IPS-18c (cell line): ENCODE measurements at regions not wholly inside any gene's neighbourhood (a gene's known extent, or its start where the extent isn't known, plus 50 kb on each side); places are given as distances from the start of the nearest gene placed in this dataset.

Experiments
- H3K4me3 ChIP-seq: 2 replicates; pipeline ENCODE4 v1.7.0; 2013; ENCODE audit warnings: low read depth, mild to moderate bottlenecking, low read length, moderate library complexity; ENCODE audit not compliant: insufficient read depth
- H3K9me3 ChIP-seq: one replicate; pipeline ENCODE4 v1.6.1; 2013; ENCODE audit warnings: mild to moderate bottlenecking, low read length, moderate library complexity; ENCODE audit not compliant: control insufficient read depth, insufficient read depth

DNA sequence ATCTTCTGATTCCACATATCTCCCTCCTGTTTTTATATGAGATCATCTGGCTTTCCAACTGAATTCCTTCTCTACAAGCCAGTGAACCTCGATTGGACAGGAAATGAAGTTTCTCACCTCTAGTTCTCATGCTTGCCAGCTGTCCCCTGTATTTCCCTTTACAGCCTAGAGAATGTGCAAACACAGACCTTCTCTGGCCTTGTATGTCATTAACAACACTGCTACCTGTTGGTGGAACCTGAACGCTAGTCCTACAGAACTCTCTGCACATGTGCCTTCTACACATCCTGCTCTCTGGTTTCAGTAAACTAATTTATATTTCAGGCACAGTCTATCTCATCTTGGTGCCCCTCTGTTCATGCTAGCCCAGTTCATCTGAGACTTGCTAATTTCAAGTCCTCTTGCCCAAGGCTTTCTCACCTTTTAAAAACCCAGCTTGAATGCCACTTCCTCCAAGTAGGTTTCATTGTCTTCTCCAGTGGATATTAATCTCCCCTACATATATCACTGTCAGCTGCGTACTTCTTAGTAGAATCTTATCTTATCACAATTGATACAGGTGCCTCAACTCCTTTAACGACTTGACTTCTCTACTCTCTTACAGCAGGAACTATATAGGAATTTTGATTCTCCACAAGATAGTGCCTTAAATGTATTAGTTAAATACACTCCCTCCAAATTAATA lies 549.9 kb downstream of the PLPP3 start:
- no peak overlapping the region for H3K4me3 ChIP-seq
- H3K9me3 ChIP-seq = no peaks in the 10 kb centered on the region

DNA sequence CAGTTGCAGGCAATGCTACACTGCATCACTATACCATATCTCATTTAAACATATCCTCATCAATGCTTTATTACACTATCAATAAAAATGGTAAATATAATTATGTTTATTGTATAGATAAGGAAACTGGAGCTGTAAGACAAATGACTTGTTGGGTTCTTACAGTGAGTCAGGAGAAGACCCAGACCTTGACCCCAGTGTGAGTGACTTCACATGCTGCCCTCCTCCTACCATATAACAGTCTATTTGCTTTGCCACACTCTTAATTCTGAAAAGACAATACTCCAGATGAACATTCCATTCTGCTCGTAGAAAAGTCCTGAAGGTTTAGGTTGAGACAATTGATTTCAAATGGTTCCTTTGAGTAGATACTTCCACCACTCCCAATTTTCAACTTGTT lies 550.5 kb downstream of the PLPP3 start:
- H3K9me3 ChIP-seq = no peaks in the 10 kb centered on the region
- H3K4me3 ChIP-seq = no peak overlapping the region

DNA sequence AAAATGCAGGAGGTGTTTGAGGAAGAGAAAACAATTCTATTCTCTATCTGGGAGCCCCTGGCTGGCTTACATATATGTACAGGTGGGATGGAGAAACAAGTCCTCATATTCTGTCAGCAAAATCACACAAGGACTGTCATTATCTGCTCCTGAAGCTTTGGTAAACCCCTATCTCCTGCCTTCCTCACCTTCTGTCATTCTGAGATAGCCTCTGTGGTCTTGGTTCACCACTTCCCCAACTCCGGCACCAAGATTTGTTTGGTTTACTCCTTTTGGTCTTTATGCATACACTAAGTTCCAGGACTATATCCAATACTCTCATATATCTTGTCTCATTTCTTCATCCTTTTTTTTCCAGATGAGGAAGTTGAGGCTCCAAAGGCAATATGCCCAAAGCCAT lies 551.1 kb downstream of the PLPP3 start:
- Histone ChIP-seq H3K9me3 (no peaks in the 10 kb centered on the region), H3K4me3 (no peak overlapping the region)

DNA sequence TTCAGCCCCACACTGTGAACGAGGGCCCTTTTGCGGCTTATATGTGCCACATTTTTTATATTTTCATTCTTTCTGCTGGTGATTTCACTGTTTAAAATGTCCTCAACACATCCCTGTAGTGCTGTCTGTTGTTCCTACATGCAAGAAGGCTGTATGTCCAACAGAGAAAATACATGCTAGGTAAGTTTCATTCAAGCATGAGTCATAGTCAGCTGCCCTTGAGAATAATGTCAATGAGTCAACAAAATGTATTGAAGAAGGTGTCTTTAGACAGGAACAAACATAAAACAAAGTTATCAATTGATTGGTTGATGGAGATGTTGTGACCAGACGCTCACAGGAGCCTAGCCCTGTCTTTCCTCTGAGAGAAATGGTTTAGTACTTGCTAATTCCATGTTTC lies 553.4 kb downstream of the PLPP3 start:
- Histone ChIP-seq H3K4me3 (no peak overlapping the region), H3K9me3 (no peaks in the 10 kb centered on the region)

DNA sequence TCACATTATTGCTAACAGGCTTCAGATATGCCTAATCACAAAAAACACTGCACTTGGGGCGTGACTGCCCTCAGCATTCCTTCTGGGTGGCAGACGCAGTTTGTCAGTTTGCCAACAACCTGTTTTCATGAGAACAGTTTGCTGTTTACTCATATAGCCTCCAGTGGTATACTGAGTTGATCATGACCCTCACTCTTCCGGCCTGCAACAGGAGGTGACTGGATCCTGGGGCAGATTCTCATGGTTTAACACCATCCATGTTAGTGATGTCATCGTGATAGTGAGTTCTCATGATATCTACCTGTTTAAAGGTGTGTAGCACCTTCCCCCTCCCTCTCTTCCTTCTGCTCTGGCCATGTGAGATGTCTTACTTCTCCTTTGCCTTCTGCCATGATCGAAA lies 555.2 kb downstream of the PLPP3 start:
- Histone ChIP-seq H3K4me3 (no peak overlapping the region), H3K9me3 (no peaks in the 10 kb centered on the region)

DNA sequence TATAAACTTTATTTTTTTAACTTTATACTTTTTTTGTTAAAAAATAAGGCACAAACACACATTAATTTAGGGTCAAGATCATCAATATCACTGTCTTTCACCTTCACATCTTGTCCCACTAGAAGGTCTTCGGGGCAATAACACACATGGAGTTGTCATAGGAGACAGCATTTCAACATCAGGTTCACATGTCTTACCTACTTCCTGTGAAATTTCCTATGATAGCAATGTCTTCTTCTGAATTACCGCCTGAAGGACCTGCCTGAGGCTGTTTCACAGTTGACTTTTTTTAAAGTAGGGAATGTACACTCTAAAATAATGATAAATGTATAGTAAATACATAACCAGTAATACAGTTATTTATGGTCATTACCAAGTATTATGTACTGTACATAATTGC lies 559.4 kb downstream of the PLPP3 start:
- no peaks in the 10 kb centered on the region for H3K9me3 ChIP-seq
- no peak overlapping the region for H3K4me3 ChIP-seq

DNA sequence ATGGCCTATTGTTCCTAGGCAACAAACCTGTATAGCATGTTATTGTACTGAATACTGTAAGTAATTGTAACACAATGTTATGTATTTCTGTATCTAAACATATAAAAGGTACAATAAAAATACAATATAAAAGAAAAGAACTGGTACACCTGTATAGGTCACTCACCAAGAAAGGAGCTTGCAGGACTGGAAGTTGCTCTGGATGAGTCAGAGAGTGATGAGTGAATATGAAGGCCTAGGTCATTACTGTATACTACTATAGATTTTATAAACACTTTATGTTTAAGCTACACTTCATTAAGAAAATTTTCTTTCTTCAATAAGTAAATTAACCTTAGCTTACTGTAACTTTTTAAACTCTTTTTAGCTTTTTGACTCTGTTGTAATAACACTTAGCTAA lies 559.9 kb downstream of the PLPP3 start:
- H3K9me3 ChIP-seq = no peaks in the 10 kb centered on the region

DNA sequence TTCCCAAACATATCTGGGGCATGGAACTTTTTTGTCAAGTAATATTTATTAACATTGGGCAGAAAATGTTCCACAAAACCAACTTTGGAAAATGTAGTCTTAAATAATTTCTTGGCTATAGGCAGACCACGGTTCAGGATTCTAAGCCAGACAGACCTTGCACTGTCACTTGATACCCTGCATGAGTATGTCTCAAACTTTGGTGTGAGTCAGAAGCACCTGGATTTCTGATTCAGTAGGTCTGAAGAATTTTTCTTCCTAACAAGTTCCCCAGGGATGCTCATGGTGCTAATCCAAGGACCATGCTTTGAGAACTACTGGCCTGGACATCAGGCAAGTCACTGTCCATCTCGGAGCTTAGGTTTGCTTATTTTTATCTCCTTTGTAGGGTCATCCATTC lies 562.0 kb downstream of the PLPP3 start:
- Histone ChIP-seq H3K4me3 (no peak overlapping the region), H3K9me3 (no peaks in the 10 kb centered on the region)

More for the DNA sequence above, 559.9 kb downstream of the PLPP3 start:
- H3K4me3 ChIP-seq = no peak overlapping the region

DNA sequence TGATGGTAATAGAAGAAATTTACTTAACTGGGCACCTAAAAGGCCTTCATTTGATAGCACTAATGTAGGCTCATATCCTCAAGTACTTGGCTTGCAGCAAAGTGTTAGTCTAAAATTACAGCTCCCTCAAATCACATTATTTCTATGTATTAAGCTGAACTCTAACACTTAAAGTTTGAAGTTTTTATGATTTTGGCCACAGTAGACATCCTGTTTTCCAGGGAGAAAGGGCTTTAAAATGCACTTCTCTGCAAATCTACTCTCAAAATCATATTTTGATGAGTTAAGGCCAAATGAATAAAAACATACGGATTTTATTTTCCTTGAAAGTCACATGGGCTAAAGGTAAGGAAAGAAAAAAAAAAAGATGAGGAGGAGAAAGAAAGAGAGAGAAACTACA lies 575.5 kb downstream of the PLPP3 start:
- H3K9me3 ChIP-seq = no peaks in the 10 kb centered on the region
- H3K4me3 ChIP-seq = no peak overlapping the region

DNA sequence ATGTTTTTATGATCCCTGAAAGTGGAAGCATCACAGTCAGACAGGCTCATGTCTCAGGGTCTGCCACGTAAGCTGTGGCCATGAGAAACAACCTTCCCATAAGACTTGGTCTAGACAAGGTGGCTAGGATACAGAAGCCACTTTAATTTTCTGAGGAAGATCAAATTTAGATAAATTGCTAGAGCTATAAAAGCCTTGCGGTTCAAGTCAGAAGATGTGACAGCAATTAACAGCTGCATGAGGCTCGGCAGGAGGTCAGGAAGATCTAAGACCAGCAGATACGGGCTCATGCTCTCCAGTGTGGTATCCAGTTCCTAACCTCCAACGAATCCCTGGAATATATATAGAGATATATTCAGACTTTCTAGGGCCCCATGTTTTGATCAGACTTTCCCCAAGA lies 577.1 kb downstream of the PLPP3 start:
- H3K4me3 ChIP-seq = no peak overlapping the region
- no peaks in the 10 kb centered on the region for H3K9me3 ChIP-seq

DNA sequence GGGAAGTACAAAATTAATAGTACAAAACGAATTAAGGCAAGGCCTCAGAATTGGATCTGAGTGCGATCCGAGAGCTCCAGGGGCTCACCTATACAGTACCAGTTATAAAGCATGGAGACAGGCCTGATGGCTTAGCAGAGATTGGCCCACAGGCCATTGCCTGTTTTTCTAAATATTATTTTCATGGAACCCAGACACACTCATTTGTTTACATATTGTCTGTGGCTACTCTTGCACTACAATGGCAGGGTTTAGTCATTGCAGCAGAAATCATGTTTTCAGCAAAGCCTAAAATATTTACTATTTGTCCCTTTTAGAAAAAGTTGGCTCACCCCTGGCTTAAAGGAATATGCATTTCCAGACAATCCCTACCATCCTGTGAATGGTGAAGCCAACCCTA lies 578.9 kb downstream of the PLPP3 start:
- no peak overlapping the region for H3K4me3 ChIP-seq

DNA sequence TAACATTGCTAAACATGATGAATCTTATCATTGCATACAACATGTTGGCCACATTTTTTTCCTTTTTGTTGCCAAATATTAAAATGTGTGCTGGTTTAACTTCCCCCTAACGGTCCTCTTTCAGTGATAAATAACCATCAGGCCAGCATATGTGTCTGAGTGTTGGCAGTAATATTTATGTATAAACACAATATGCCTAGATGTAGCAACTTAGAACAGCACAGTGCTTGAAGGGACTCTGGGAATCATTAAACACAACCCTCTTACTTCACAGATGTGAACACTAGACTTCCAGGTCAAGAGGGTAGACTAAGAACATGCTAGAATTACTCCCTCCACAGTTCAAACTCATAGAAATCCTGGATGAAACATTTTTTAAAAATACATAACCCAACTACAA lies 581.8 kb downstream of the PLPP3 start:
- Histone ChIP-seq H3K4me3 (no peak overlapping the region), H3K9me3 (no peaks in the 10 kb centered on the region)

More for the DNA sequence above, 578.9 kb downstream of the PLPP3 start:
- H3K9me3 ChIP-seq = no peaks in the 10 kb centered on the region

DNA sequence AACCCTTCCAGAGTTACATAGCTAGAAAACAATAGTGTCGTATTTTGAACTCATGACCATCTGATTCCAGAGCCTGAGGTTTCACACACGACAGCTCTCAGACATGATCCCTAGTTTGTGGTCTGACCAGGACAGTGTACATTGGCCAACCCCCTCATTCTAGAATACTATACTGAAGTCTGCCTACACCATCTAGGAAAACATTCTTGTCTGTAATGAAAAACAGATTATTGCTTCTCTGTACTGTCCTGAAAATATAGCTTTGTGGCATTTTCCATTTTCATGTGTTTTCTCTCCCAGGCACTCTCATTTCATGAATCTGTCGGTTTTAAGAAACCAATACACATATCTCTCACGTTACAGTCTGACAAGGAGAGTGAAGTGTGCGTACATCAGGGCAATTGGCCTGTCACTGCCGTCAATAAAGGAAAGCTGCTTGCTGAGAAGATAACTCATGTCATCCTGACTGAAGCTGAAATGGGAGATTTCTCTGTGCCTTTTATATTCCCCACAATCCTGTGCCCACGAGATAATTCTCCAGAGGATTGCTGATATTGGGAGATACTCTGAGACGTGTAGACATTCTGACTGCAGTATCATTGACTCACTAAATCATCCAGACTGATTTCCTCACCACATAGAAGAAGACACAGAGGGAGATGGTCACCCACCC lies 585.6 kb downstream of the PLPP3 start:
- Histone ChIP-seq H3K4me3 (no peak overlapping the region), H3K9me3 (no peaks in the 10 kb centered on the region)

DNA sequence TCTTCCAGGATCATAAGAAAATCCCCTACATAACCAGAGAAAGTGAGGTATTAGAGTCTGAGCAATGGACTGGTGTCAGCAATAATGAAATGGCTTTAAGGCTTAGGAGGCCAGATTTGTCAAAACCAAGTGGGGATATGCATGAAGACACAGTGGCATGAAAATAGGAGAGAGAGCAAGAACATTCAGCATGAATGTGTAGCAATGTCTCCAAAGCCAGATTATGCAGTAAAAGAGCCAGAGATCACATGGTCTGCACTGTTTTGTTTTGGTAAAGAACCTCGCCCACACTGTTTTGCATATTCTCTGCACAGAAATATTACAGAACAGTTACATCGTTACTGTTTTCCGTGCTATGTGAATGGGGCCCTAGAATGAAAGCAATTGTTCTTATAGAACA lies 589.4 kb downstream of the PLPP3 start:
- H3K9me3 ChIP-seq = no peaks in the 10 kb centered on the region
- no peak overlapping the region for H3K4me3 ChIP-seq

DNA sequence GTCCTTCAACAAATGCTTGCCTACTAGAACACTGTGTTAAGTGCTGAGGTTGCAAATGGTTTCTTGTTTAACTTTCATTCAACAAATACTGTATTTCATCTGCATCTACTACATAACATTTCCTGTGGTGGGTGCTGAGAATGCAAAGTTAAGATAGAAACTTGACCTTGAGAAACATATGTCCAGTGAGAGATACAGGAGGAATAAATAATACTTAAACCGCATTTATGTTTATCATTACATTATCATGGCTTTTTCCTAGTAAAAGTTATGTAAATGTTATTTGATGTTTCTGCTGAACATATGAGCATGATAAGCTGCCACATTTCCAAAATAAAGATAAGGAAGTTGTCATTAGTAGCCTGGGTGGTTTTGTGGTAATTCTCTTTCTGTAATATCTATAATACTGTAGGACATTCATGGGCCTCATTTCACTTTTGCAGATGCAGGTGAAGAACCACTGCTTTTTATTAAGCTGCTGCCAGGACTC lies 590.4 kb downstream of the PLPP3 start:
- H3K4me3 ChIP-seq = no peak overlapping the region

DNA sequence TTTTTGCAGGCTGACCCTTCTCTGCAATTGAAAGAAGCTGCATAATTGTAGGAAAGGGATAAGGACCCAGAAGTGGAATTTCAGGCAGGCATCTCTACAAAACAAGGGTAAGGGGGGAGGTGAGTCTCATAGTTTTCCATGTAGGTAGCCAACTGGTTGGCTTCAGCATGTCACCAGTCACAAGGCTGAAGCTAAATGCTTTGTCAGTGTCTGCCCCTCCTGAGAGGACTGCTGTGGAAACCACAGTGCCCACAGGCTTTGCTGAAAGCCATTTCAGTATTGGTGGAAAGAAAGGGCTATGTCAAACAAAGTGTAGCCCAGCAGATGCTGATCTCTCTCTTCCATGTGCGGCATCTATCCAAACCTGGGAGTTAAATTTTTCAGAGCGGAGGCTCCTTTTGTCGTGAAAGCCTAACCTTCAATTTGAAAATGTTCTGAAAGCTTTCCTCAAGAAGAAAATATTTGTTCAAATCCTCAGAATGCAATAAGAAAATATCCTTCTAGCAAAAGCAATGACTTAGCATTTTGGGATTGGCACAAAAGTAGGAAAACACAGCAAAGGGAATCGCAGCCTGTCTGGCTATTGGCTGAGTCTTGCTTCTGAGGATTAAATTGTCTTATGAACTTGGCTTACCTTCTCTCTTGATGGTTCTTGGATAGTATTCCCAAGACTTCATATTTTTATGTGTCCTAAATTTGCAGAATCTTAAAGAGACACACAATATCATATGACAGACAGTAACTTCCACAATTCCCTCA lies 591.7 kb downstream of the PLPP3 start:
- Histone ChIP-seq H3K4me3 (no peak overlapping the region), H3K9me3 (no peaks in the 10 kb centered on the region)

More for the DNA sequence above, 590.4 kb downstream of the PLPP3 start:
- H3K9me3 ChIP-seq = no peaks in the 10 kb centered on the region

DNA sequence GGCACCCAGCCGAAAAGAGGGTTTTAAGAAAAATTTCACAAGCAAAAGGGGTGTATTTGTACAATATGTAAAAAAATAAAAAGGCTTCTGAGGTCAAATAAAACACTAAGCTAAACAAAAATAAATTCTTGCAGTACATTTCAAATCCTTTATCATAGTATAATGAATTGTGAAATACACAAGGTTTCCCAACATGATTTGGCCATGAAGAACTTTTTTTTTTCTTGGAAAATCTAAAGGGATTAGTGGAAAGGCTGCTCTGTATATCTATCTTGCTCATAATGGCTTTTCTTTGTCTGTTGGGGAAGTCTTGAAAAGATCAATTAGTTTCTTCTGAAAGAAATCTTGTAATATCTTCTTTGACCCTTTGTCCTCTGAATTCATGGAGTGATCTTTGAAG lies 593.4 kb downstream of the PLPP3 start:
- Histone ChIP-seq H3K4me3 (no peak overlapping the region), H3K9me3 (no peaks in the 10 kb centered on the region)

DNA sequence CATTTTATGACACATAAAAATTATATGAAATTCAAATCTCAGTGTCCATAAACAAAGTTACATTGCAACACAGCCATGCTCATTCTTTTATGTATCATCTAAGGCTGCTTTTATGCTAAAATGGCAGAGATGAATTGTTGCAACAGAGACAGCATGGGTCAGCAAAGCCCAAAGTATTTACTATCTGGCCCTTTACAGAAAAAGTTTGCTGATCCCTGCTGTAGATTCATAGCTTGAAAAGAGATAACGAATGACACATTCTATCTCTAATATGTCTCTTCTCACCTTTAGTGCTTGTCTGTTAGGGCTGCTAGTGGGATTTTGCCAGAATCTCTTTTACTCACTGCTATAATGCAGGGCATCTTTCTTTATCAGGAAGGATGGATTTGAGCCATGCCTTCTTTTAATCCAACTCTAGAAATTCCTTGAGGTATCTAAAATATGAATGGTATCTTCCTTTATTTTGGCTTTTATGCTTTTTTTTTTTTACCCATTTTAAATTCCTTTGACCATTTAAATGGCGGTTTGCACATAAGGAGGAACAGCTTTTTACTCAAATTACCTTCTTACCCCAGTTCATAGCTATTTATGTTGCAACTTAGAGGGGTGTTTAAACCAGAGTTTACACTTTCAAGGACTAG lies 598.2 kb downstream of the PLPP3 start:
- H3K4me3 ChIP-seq = no peak overlapping the region
- H3K9me3 ChIP-seq = no peaks in the 10 kb centered on the region
